IMR-90 (cell line): ENCODE measurements at regions not wholly inside any gene's neighbourhood (a gene's known extent, or its start where the extent isn't known, plus 50 kb on each side); places are given as distances from the start of the nearest gene placed in this dataset.

Source experiments
- ATAC-seq: fragments of 200-7000 bp; cut with Tn5 transposase; 2 replicates; pipeline ENCODE4 v1.9.1; 2020; ENCODE audit warnings: low read depth, mild to moderate bottlenecking, moderate library complexity
- BruUV-seq: library from RNA; stranded (reverse); fragments of 400-500 nt; replicated peaks from 2 replicates; lab custom pipeline; 2021; lab: Mats Ljungman, UMichigan
- CTCF ChIA-PET: fragments of 300-600 bp; formaldehyde crosslinking; extraction: SDS; loops from one replicate; lab custom pipeline; 2021; ENCODE audit warnings: antibody characterized with exemption; lab: Yijun Ruan, JAX
- POLR2A ChIA-PET: fragments of 300-600 bp; sonication (Branson Sonifier 250); formaldehyde crosslinking; loops from one replicate; lab custom pipeline; 2022; ENCODE audit warnings: antibody characterized with exemption; ENCODE audit not compliant: unreplicated experiment; lab: Charles Lee
- DNase-seq: peaks from one replicate; pipeline ENCODE4 v3.0.0; 2013
- H2AFZ ChIP-seq: replicated peaks from 2 replicates; pipeline ENCODE3; 2013; ENCODE audit warnings: low read length, mild to moderate bottlenecking; ENCODE audit not compliant: poor library complexity
- H2AK5ac ChIP-seq: 2 replicates; pipeline ENCODE4 v1.6.1; 2013; ENCODE audit warnings: low read depth, low read length, inconsistent platforms
- H2AK9ac ChIP-seq: replicated peaks from 2 replicates; pipeline ENCODE3; 2013; ENCODE audit warnings: mild to moderate bottlenecking, low read depth, low read length, moderate library complexity; ENCODE audit not compliant: poor library complexity
- H2BK120ac ChIP-seq: 2 replicates; pipeline ENCODE4 v1.6.1; 2013; ENCODE audit warnings: low read depth, low read length, inconsistent platforms
- H2BK15ac ChIP-seq: 3 replicates; pipeline ENCODE4 v1.6.1; 2013; ENCODE audit warnings: low read depth, low read length, inconsistent platforms
- H2BK20ac ChIP-seq: 2 replicates; pipeline ENCODE4 v1.6.1; 2013; ENCODE audit warnings: low read depth, mild to moderate bottlenecking, inconsistent platforms, low read length, moderate library complexity
- H2BK5ac ChIP-seq: 2 replicates; pipeline ENCODE4 v1.6.1; 2013; ENCODE audit warnings: mild to moderate bottlenecking, low read depth, low read length, inconsistent platforms; ENCODE audit not compliant: poor library complexity, severe bottlenecking
- H3K14ac ChIP-seq: replicated peaks from 2 replicates; pipeline ENCODE4 v1.6.1; 2013; ENCODE audit warnings: low read depth, low read length, inconsistent platforms
- H3K18ac ChIP-seq: 2 replicates; pipeline ENCODE4 v1.6.1; 2013; ENCODE audit warnings: low read depth, low read length, control low read depth
- H3K23ac ChIP-seq: 2 replicates; pipeline ENCODE4 v1.6.1; 2013; ENCODE audit warnings: low read depth, low read length, inconsistent platforms
- H3K27ac ChIP-seq: 2 replicates; pipeline ENCODE4 v1.5.1; 2013; ENCODE audit warnings: mild to moderate bottlenecking, control low read depth, low read length; ENCODE audit not compliant: insufficient read depth
- H3K27me3 ChIP-seq: 2 replicates; pipeline ENCODE4 v1.6.1; 2013; ENCODE audit warnings: low read length; ENCODE audit not compliant: control insufficient read depth, insufficient read depth
- H3K36me3 ChIP-seq: 2 replicates; pipeline ENCODE4 v1.6.1; 2013; ENCODE audit warnings: low read length, mixed read lengths; ENCODE audit not compliant: control insufficient read depth, insufficient read depth
- H3K4ac ChIP-seq: 2 replicates; pipeline ENCODE4 v1.6.1; 2013; ENCODE audit warnings: low read depth, low read length, inconsistent platforms
- H3K4me1 ChIP-seq: 2 replicates; pipeline ENCODE4 v1.6.1; 2013; ENCODE audit warnings: low read length, mixed read lengths; ENCODE audit not compliant: control insufficient read depth, insufficient read depth
- H3K4me2 ChIP-seq: 2 replicates; pipeline ENCODE4 v1.6.1; 2013; ENCODE audit warnings: low read depth, mild to moderate bottlenecking, control low read depth, low read length, moderate library complexity
- H3K4me3 ChIP-seq: 2 replicates; pipeline ENCODE4 v1.5.1; 2013; ENCODE audit warnings: low read depth, mild to moderate bottlenecking, control low read depth, low read length, moderate library complexity; ENCODE audit not compliant: insufficient read depth
- H3K56ac ChIP-seq: 2 replicates; pipeline ENCODE4 v1.6.1; 2013; ENCODE audit warnings: low read length, inconsistent platforms; ENCODE audit not compliant: insufficient read depth; ENCODE audit errors: extremely low read depth
- H3K79me1 ChIP-seq, 2 experiments: 2 replicates each; pipeline ENCODE4 v1.6.1; 2013; ENCODE audit warnings: low read length in 2 of 2, inconsistent platforms in 1 of 2, low read depth in 1 of 2
- H3K9ac ChIP-seq: 2 replicates; pipeline ENCODE4 v1.6.1; 2013; ENCODE audit warnings: low read depth, low read length, control low read depth
- H3K9me1 ChIP-seq: 2 replicates; pipeline ENCODE4 v1.6.1; 2013; ENCODE audit warnings: low read length, inconsistent platforms; ENCODE audit not compliant: insufficient read depth
- H3K9me3 ChIP-seq: 2 replicates; pipeline ENCODE4 v1.6.1; 2013; ENCODE audit warnings: low read length; ENCODE audit not compliant: control insufficient read depth, insufficient read depth
- H4K20me1 ChIP-seq: 2 replicates; pipeline ENCODE4 v1.6.1; 2013; ENCODE audit warnings: low read length, inconsistent platforms; ENCODE audit not compliant: insufficient read depth
- H4K5ac ChIP-seq: 2 replicates; pipeline ENCODE4 v1.6.1; 2013; ENCODE audit warnings: mild to moderate bottlenecking, low read depth, low read length, control low read depth
- H4K8ac ChIP-seq, 2 experiments: 2 replicates each; pipeline ENCODE4 v1.6.1; 2013; ENCODE audit warnings: low read depth in 2 of 2, low read length in 2 of 2, control low read depth in 1 of 2, inconsistent platforms in 1 of 2
- H4K91ac ChIP-seq: 2 replicates; pipeline ENCODE4 v1.6.1; 2013; ENCODE audit warnings: low read depth, low read length, inconsistent platforms; ENCODE audit not compliant: insufficient read depth
- MAFK ChIP-seq: IDR thresholded peaks from 2 replicates; pipeline ENCODE4 v1.6.1; 2012; ENCODE audit warnings: low read depth, low read length, improper control_type of control experiment
- MXI1 ChIP-seq: IDR thresholded peaks from 2 replicates; pipeline ENCODE4 v1.6.1; 2012; ENCODE audit warnings: low read depth, mild to moderate bottlenecking, low read length, moderate library complexity, borderline replicate concordance
- NFE2L2 ChIP-seq: fragments of 150-350 bp; IDR thresholded peaks from 2 replicates; pipeline ENCODE4 v1.6.1; 2016; ENCODE audit warnings: low read depth, mild to moderate bottlenecking, low read length
- RAD21 ChIP-seq: IDR thresholded peaks from 2 replicates; pipeline ENCODE4 v1.6.1; 2012; ENCODE audit warnings: low read length, improper control_type of control experiment
- RCOR1 ChIP-seq: IDR thresholded peaks from 2 replicates; pipeline ENCODE4 v1.6.1; 2012; ENCODE audit warnings: mild to moderate bottlenecking, low read length, improper control_type of control experiment; ENCODE audit not compliant: insufficient replicate concordance
- RFX5 ChIP-seq: IDR thresholded peaks from 2 replicates; pipeline ENCODE4 v1.8.0; 2012; ENCODE audit warnings: low read depth, mild to moderate bottlenecking, low read length, moderate library complexity
- WGBS, 2 experiments: methylation state at CpG; one replicate each; pipeline versions ENCODE4 v1.1.5 to v1.1.7; 2013; ENCODE audit warnings: missing lambda C conversion rate in 2 of 2; ENCODE audit not compliant: insufficient read length in 1 of 2; ENCODE audit errors: extremely low coverage in 2 of 2; 5-methylcytosine and 5-hydroxymethylcytosine counted together
- dilution Hi-C: fragments of 300-500 bp; cut with HindIII; formaldehyde crosslinking; loops from one replicate; pipeline ENCODE4 v1.14.3; 2018; ENCODE audit warnings: low sequenced_read_pairs; ENCODE audit not compliant: unreplicated experiment
- in situ Hi-C: fragments of 300-500 bp; cut with MboI; formaldehyde crosslinking; loops from 3 replicates; pipeline ENCODE4 v1.14.3; 2019; ENCODE audit warnings: low sequenced_read_pairs, inconsistent platforms, mixed read lengths
- intact Hi-C: fragments of 100-400 bp; cut with micrococcal nuclease; formaldehyde crosslinking; loops from 2 replicates; pipeline ENCODE4 v1.10.0; 2022

DNA sequence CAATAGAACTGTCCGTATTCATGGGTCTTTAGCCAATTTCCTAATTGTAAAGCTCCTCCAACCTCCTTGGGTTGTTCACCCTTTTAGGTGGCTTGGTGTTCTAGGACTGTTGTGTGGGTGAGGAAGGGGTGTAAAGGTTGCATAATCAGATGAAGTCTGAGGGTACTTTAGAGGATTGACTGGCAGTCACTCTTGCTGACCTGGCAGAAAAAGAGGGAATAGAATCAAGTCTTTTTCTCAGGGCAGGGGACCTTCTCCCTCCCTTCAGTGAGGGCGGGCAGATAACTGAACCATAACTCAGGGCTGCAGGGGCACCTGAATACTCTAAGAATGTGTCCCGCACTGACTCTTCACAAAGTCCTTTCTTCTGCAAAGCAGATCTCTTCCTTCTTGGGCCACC lies 436.2 kb downstream of the CCDC91 start:
- Histone ChIP-seq H3K9me3 (no peaks in the 10 kb centered on the region), H3K27me3 (peaks cover 2% of the 10 kb centered on the region; the same call in 1 of the 2 replicates), H2BK5ac (no peak overlapping the region), H3K9me1 (no peaks in the 10 kb centered on the region), H3K56ac (no peak overlapping the region), H2AK5ac (no peak overlapping the region), H3K14ac (no peak overlapping the region), H3K4me3 (no peak overlapping the region), H2BK120ac (no peak overlapping the region), H3K18ac (no peak overlapping the region), H3K79me1 (no peaks in the 10 kb centered on the region), H3K36me3 (no peaks in the 10 kb centered on the region), H3K4ac (no peak overlapping the region), H4K5ac (no peak overlapping the region), H3K9ac (no peak overlapping the region), H3K27ac (no peak overlapping the region), H3K23ac (no peak overlapping the region), H2BK20ac (no peak overlapping the region), H2AK9ac (no peak overlapping the region), H2AFZ (no peak overlapping the region), H3K4me2 (no peak overlapping the region), H4K8ac (no peak overlapping the region), H2BK15ac (no peak overlapping the region), H4K20me1 (no peaks in the 10 kb centered on the region), H4K91ac (no peak overlapping the region), H3K4me1 (peaks cover 1% of the 10 kb centered on the region; the same call in 1 of the 2 replicates)
- BruUV-seq: no TSS peak
- ChIA-PET POLR2A (no interaction called here), CTCF (no interaction called here)
- dilution Hi-C loops (no loop called here), intact Hi-C loops (no loop called here), in situ Hi-C loops (no loop called here)
- ATAC-seq: no peak
- no peak for TF ChIP-seq RCOR1
- TF ChIP-seq RAD21: no peak
- TF ChIP-seq NFE2L2: no peak
- no peak for TF ChIP-seq MXI1
- peak; percentile 47 for TF ChIP-seq MAFK
- TF ChIP-seq RFX5: no peak
- no peak for DNase-seq
- WGBS, 2 experiments: 100% methylated on average over 1 of the region's 3 CpGs; no CpG with 5 or more reads in 1 of the 2 experiments
